ENCODE measurements at regions not wholly inside any gene's neighbourhood (a gene's known extent, or its start where the extent isn't known, plus 50 kb on each side); places are given as distances from the start of the nearest gene placed in this dataset.
"Not testable (repeated sequence)": the region's sequence is repeated elsewhere in the genome, so short reads cannot be mapped to it uniquely, and the experiment has no call there.

DNA sequence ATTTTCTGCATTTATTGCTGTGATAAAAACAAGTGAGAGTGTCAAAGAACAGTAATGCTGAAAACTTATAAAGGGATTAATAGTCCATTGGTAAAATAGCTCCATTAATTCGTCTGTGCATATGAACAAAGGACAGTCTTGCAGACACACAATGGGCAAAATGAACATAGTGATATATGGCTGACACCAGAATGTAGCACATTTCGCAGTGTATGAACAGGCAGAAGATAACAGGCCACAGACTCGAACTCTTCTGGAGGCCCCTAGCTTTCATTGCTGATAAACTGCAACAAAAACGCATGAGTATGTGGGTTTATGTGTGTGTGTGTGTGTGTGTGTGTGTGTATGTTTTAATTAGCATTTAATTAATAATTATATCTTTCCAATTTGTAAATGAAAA is 354.8 kb downstream of the TAF11L14 start:
- no peak for DNase-seq

DNA sequence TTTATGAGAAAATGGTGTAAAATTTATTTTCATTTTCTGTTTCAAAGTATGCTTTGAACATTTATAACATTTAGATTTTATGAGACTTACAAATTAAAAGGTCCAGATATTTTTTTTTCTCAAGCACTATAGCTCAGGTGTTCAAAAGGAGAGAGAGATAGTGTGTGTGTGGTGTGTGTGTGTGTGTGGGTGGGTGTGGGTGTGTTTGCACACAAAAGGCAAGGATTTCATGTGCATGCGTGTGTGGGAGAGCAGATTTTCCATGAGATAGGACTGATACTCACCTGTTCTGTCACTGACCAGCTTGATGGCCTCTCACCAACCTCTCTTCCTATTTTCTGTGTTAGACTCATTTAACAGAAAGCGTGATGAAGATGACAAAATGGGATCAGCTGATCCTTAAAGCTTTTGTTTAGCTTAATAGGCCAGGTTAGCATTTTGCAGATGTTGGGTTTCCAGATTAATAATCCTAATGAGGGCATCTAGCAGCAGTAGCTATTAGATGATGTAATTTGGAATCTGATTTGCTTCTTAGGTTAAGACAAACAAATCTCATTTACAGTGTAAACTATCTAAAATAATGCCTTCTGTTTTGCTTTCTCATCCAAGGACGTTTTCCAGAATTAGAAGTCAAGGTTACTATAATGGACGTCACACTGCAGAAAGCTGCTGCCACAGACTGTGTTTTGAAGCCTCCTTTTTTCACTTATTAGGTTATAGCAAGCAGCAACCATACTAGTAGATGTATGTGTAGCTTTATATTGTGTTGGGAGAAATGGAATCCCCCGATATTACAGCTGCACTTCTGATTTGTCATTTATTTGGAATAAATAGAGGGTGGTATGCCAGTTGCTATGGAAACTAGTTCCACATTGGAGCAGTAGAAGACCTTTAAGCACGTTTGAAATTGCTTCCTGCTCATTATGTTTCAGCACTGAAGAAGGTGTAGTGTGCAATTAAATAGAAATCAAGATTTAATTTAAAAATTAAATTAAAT is 355.6 kb downstream of the TAF11L14 start:
- DNase-seq: no peak

DNA sequence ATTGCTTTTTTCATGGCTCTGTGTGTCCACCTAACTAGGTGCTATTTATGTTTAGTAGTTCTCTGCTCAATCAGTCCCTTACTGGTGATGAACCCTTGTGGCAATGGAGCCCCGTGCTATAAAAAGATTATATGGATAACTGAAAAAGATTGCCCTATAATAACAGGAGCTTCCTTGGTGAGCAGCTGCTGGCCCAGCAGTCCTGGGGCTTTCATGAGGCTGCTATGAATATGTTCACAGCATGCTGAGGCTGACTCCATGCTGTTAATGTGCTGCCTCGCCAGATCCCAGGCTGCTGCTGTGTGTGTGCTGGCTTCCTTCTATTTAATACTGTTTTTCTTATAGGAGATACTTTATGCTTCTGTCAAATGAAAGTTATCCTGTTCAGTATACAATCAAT is 357.5 kb downstream of the TAF11L14 start:
- DNase-seq: no peak

DNA sequence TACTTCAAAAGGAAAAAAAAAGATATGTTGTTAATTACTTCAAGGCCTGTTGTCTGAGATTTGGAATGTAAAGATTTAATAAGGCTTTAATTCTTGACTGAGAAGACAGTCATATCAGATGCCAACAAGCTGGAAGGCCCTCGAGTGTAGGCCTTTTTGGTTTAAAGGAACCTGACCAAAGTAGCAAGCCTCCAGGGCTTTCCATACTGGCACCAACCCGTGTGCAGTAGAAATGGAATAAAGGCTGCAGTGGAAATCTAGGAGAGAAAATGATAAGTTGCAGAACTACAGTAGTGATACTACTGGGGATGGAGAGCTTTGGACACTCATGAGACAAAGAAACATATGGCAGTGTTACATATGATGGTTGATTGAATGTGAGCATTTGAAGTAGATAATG is 358.0 kb downstream of the TAF11L14 start:
- no peak for DNase-seq

DNA sequence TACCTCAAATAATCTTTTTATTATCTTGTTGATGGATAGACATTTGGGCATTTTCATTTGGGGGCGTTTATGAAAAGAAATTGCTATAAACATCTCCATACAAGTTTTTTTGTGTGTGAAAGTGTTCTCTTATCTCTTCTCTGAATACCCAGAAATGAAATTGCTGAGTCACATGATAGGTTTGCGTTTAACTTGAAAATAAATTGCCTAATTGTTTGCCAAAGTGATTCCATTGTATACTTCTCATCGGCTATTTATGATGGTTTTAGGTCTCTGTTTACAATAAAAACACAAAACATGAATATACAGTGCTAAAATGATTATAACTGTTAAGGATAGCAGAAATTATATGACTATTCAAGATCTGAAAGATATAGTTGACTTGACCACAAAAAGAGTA is 361.7 kb downstream of the TAF11L14 start:
- no peak for DNase-seq

DNA sequence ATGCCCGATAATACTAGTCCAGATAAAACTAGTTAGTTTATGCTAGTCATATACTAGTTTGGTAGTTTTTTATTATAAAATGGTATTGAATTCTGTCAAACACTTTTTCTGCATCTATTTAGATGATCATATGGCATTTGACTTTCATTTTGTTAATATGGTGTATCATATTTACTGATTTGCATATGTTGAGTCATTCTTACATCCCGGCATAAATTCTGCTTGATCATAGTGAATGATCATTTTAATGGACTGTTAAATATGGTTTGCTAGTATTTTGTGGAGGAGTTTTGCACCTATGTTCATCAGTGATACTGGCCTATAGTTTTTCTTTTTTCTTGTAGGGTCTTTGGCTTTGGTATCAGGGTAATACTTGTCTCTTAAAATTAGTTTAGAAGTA is 365.6 kb downstream of the TAF11L14 start:
- DNase-seq: no peak

DNA sequence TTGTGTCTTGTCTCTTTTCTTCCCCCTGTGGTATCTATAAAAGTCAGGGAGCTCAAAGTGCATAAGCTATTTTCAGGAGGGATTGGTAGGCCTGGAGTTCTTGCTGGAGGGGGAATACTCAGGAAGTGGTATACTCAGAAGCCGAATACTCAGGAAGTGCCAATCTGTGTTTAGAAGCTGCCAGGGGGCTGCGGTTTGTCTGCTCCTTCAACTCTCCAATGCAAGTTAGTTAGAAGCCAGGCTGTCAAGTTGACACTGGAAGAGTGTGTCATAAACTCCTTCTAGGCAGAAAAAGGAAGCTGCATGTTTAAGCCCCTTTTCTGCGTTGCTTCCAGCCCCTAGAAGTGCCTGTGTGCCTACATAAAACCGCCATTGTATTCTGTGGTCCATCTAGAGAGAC is 366.5 kb downstream of the TAF11L14 start:
- no peak for DNase-seq

DNA sequence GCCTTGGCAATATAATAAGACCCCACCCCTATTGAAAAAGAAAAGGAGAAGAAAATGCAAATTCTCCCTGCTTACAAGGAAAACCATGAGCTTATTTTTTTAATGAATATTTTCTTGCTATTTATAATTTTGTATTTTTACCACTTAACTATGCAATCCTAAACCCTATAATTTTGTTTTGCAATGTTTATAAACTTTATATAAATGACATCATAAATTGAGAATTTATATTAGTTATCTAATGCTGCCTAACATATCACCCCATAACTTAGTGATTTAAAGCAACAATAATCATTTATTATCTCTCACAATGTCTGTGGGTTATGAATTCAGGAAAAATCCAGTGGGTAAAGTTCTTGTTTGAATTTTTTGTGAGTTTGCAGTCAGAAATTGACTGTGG is 369.1 kb downstream of the TAF11L14 start:
- no peak for DNase-seq

DNA sequence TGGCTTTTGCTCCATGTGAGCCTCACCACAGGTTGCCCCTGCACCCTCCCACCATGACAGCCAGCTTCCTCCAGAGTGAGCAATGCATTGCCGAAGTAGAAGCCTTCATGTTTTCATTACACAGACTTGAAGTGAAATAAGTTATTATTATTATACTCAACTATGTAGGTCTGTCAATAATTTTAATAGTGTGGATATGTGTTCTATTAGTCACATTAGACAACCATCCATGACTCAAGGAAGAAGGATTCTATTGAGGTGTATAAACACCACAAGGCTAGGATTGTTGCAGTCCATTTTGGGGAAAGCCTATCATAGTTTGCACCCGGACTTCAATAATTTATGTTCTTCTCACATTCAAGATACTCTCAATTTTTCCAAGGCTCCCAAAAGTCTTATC is 369.5 kb downstream of the TAF11L14 start:
- no peak for DNase-seq

DNA sequence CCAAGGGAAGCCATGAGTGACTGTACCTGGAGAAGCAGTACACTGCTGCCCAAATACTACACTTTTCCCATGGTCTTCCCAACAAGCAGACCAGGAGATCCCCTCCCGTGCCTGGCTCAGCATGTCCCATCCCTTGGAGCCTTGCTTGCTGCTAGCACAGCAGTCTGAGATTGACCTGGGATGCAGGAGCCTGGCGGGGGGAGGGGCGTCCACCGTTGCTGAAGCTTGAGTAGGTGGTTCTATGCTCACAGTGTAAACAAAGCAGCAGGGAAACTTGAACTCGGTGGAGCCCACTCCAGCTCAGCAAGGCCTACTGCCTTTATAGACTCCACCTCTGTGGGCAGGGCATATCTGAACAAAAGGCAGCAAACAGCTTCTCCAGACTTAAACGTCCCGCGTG is 372.0 kb downstream of the TAF11L14 start:
- DNase-seq: not testable (repeated sequence)

DNA sequence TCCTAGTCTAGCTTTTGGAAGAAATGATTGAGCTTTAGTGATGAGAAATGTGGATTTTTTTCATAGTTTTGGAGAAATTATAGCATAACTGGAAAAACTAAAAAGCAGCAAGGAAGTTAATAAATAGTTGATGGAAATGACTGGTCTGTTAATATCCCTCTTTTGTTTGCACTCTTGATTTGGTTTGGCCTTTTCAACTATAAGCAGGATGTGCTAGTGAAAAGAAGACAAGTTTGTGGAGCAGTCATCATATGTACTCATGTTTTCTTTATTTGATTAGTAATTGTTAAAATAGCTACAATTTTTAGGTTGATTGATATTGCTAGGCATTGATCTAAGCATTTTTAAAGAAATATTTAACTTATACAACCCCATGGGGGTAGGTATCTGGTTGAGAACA is 374.7 kb downstream of the TAF11L14 start:
- no peak for DNase-seq

DNA sequence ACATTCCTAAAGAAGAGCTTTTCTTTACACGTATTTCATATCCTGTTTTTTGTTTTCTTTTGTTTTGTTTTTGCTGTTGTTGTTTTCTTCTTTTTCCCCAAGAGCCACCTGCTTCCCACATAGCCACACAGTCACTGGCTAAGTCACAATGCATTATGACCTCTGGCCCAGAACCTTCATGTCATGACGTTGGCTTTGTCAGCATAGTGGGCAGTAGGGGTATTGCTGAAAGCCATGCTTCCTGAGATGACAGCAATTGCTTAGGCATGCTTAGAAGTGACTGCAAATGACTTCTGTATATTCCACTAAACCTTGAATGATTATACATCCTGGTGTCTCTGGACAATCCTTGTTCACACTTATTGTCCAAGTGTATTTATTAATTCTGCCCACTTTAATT is 375.8 kb downstream of the TAF11L14 start:
- no peak for DNase-seq

DNA sequence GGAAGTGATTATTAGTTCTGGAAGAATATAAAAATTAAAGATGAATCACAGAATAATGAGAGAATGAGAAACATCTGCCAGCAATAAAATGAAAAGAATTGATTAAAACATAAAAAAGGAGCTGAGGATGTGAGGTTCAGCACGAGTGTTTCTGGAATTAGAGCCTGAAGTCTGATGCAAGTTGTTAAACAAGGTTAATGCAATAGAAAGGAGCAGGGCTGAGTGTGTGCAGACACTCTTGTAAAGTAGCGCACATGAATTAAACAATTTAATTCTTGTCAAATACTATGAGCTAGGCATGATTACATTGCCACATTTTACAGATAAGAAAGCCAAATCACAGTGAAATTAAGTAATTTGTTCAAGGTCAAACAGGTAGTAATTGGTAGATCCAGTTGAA is 384.2 kb downstream of the TAF11L14 start:
- DNase-seq: no peak

DNA sequence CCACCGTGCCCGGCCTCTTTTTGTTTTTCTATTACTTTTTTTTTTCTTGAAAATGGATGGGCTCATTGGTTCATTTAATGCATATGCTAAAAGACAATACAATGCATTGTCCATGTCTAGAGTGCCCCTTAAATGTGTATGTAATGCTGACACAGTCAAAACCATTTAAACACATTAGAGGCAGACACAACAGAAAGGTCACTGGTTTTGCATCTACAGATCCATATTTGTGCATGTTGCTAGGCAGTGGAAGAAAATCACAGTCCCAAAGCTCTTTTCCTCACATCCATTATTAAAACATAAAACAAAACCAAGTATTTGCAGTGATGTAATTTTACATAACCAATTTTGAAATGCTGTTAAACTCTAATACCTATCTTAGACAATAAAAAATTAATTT is 389.0 kb downstream of the TAF11L14 start:
- DNase-seq: no peak

DNA sequence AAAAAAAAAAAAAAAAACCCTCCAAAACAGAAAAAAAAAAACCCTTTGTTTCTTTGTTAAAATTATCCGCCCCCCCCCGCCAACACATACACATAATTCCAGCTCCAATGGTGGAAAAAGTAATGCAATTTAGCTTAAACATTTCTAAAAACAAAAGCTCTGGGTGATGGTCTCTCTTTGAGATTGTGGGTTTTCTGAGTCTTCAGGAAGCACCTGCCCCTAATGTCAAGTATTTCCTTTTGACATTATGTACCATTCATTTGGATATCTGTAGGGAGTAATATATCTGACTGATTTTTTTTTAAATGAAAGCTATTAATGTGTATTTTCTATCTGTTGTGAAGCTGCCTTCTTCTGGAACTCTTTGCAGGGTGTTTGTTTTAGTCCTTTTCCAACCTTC is 389.7 kb downstream of the TAF11L14 start:
- DNase-seq: no peak

DNA sequence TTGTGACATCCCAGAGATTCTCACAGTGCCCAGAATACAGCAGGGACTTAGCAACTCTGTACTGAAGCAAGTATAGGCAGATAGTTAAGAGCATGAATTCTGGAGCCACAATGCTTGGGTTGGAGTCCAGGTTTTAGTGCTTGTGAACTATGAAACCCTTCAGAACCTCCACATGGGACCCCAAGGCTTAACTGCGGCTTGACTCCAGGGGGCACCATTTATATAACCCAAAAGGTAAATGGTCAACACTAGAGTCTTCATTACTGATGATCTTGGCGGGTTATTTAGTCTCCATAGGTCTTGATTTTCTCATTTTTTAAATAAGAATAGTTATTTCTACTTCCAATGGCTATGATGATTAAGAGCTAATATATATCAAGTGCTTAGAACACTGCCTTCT is 390.3 kb downstream of the TAF11L14 start:
- DNase-seq: no peak

DNA sequence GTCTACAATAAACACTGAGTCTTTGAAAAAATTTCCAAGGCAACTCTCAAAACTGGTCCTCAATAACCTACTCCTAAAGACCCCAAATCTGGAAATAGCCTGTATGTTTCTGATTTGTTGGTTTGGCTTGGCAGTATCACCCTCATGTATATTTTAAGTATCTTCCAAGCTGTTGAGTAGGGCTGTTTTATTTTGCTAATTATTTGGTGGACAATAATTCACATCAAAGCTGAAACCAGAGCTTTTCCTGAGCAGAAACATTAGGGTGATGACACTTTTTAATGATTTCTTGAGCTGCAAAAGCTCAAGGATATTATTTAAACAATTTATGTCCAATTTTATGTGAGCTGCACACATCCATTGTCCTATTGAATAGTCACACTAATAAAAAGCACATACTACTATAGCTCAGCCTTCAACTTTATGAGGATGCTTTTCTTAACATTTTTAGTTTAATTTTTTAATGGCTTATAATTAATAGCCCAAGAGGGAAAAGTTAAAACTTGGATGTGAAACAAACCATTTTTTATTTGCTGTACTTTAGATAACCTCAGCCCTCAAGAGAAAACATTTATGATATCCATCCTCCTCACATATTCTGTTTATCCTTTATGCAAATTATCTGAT is 393.1 kb downstream of the TAF11L14 start:
- DNase-seq: no peak

DNA sequence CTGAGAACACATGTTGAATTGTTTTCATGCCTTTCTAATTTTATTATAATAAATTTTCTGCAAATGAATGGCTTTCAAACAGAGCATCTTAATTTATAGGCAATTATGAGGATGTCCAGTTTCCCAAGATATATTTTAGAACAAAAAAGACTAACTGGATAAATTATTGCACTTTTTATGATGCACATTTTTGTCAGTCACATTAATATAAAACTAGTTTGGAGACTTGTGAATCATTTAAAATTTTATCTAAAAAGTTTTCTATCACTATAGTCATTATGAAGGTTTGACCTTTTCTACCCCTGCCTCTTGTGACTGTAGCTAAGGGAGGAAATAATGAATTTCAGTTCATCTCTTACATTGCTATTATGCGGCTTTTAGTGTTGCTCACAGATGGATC is 393.8 kb downstream of the TAF11L14 start:
- DNase-seq: no peak

DNA sequence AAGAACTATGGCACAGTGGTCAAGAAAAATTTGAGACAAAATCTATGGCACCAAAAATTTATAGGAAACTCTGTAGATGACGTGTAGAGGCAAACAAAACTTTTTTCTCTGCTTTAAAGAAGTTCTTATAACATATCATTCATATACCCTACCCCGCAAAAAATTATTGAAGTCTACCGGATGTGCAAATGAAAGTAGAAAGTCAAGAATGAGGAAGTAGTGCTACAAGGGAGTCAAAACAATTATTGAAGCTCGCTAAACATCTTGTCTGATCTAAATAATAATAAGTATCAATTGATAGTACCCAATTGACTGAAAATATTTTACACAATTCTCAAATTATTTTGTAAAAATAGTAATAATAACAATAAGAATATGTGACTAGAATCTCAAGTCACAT is 398.5 kb downstream of the TAF11L14 start:
- no peak for DNase-seq

DNA sequence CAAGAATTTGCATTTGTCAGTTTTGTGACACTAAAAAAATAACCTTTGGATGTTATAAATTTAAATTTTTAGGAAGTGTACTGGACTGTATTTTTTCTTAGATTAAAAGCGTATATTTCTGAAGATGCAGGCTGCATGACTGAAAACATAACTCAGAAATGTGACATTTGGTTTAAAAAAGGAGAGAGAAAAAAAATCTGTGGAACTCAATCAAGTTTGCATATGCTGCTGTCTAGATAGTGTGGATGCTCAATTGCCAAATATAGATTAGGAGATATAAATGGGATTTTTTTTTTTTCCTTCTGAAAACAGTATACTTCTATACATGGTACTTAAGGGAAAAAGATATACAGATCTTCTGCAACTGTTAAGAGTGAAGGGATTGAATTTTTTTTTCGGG is 402.3 kb downstream of the TAF11L14 start:
- DNase-seq: no peak

DNA sequence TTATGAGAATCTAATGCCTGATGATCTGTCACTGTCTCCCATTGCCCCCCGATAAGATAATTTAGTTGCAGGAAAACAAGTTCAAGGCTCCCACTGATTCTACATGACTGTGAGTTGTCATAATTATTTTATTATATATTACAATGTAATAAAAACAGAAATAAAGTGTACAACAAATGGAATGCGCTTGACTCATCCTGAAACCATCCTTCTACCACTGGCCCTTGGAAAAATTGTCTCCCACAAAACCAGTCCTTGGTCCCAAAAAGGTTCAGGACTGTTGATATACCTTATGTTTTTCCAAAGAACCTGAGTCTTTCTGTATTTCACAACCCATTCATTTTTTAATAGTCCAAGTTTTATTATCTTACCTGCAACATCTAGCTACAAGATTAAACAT is 403.5 kb downstream of the TAF11L14 start:
- no peak for DNase-seq

DNA sequence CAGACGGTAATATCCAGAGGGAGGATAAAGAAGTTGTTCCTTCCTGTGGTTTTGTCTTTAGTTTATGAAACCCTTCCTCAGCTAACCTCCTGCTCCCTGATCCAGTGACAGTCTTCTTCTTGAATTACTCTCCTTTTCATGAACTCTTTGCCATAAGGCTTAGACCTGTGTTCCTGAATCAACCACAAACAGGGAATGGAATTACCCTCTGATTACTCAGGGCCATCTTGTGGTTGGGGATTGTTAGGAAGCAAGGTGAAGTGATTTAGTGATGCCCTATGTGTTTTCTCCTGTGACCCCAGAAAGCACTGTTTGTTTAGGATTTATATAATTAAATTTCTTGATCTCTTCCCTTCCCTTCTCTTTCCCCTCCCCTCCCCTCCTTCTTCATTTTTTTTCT is 409.1 kb downstream of the TAF11L14 start:
- no peak for DNase-seq

DNA sequence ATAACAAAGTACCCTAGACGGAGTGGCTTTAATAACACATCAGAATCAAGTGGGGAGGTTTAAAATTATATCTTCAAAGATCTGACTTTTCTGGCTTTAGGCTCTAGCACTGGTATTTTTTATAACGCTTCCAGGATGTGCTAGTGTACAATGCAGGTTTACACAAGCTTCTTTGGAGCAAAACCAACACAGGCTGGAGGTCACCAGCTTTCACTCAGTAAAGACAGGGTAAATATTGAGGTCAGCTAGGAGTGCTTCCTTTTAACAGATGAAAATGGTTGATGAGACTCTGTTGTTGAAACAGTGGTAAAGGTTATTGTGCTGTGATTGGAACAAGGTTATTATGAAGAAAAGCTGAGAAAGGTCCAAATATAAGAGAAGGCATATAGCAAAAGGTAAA is 414.2 kb downstream of the TAF11L14 start:
- no peak for DNase-seq

DNA sequence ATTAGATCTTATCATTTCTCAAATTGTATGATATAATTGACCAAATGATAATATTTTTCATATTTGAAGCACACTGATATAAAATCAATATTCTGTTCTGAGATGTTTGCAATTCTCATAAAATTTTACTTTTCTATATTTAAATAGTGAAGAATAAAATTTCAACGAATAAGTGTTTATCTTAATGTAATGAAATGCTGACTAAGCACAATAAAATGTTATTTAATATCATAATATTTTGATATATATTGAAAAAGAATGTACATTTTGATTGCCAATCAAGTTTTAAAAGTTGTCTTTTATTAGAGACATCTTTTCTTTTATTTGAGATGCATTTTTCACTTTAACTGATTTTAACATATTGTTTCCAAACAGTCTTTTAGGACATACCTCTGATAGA is 416.1 kb downstream of the TAF11L14 start:
- no peak for DNase-seq

DNA sequence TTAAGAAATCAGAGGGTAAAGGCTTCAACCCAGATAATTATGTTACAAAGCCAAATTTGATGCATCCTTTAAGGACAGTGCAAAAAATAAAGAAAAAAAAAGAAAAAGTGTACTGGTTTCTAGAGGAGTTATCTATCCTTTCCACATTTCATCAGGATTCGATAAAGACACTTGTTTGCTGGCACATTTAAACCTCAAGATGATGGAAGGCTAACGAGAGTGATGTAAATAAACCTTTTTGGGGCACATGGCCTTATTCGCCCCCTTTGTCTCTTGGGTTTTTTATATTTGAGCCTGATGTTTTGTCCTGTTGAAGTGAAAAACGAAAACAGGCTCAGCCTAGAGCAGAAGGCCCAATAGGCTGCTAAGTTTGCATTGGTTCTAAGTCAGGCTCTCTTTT is 416.5 kb downstream of the TAF11L14 start:
- DNase-seq: no peak

All from right hindlimb (tissue), 1 donor.